BJ (cell line): ENCODE measurements at regions not wholly inside any gene's neighbourhood (a gene's known extent, or its start where the extent isn't known, plus 50 kb on each side); places are given as distances from the start of the nearest gene placed in this dataset.

Experiments used
- CTCF ChIA-PET: fragments of 350-600 bp; formaldehyde crosslinking; extraction: SDS; loops from one replicate; lab custom pipeline; 2021; ENCODE audit warnings: antibody characterized with exemption, inconsistent platforms; lab: Yijun Ruan, JAX
- POLR2A ChIA-PET: fragments of 300-600 bp; sonication (Branson Sonifier 250); formaldehyde crosslinking; extraction: SDS; loops from one replicate; lab custom pipeline; 2021; ENCODE audit warnings: antibody characterized with exemption; lab: Charles Lee
- DNase-seq: peaks from one replicate; pipeline ENCODE4 v3.0.0-alpha.2; 2011; ENCODE audit warnings: low read depth
- H3K27me3 ChIP-seq: 2 replicates; pipeline ENCODE4 v1.6.0; 2011; ENCODE audit warnings: low read length; ENCODE audit not compliant: control insufficient read depth, insufficient read depth
- H3K36me3 ChIP-seq: 2 replicates; pipeline ENCODE4 v1.5.1; 2011; ENCODE audit warnings: low read length; ENCODE audit not compliant: control insufficient read depth, insufficient read depth
- H3K4me3 ChIP-seq: 2 replicates; pipeline ENCODE4 v1.5.1; 2011; ENCODE audit warnings: low read depth, mild to moderate bottlenecking, control low read depth, low read length
- TF ChIP-seq, protein P1 (sequence below): IDR thresholded peaks from 2 replicates; pipeline ENCODE4 v1.5.1; 2011; ENCODE audit warnings: low read depth, mild to moderate bottlenecking, control low read depth, inconsistent platforms, low read length, moderate library complexity; ENCODE audit not compliant: insufficient read depth

DNA sequence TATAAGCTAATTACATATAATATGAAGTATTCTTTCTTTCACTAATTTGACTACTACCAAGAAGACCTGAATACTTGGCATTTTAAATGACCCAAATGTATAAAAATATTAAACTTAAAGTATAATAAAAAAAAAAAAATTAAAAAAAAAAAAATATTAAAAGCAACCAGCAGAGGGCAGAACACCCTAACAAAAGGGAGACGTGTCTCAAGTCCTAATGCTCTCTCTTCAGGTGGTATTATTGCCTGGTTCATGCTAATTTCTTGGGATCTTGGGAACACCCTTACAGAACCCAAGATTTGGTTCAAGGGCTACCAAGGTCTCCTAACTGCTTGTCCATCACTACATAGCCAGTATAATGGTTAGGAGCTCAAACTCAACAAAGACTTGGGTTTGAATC is 754.8 kb downstream of the RAB28 start:
- ChIA-PET POLR2A (no interaction called here), CTCF (interaction anchor here (0.5 to 1.4 kb wide), 7 partner anchors 11 to 848 kb away, joined by 3 to 5 read pairs (median 4); partner anchors contain the start of gene NKX3-2)
- Histone ChIP-seq H3K27me3 (no peaks in the 10 kb centered on the region), H3K4me3 (no peak overlapping the region), H3K36me3 (no peaks in the 10 kb centered on the region)
- no peak for DNase-seq
- TF ChIP-seq, protein P1, sequence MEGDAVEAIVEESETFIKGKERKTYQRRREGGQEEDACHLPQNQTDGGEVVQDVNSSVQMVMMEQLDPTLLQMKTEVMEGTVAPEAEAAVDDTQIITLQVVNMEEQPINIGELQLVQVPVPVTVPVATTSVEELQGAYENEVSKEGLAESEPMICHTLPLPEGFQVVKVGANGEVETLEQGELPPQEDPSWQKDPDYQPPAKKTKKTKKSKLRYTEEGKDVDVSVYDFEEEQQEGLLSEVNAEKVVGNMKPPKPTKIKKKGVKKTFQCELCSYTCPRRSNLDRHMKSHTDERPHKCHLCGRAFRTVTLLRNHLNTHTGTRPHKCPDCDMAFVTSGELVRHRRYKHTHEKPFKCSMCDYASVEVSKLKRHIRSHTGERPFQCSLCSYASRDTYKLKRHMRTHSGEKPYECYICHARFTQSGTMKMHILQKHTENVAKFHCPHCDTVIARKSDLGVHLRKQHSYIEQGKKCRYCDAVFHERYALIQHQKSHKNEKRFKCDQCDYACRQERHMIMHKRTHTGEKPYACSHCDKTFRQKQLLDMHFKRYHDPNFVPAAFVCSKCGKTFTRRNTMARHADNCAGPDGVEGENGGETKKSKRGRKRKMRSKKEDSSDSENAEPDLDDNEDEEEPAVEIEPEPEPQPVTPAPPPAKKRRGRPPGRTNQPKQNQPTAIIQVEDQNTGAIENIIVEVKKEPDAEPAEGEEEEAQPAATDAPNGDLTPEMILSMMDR: peak; percentile 32

DNA sequence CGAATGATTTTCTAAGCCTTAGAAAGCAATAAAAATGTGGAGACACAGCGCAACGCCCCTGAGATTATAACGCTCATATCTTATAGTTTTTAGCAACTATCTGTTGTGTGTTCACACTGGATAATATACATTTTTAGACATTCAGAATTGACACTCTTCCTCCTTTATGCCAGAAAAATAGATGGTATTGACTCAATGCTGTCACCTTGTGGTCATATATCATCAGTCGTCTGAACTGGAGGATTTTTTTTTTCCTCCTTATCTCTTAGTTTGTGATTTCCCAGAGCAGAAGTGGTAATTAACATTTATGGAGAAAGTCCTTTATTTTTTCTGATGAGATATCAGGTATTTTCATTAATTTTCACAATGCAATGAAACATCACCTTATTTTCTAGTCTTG is 759.6 kb downstream of the RAB28 start:
- TF ChIP-seq, protein P1: peak; percentile 27; the same call in 1 of the 2 replicates
- ChIA-PET POLR2A (no interaction called here), CTCF (no interaction called here)
- H3K4me3 ChIP-seq: no peak overlapping the region
- H3K36me3 ChIP-seq: no peaks in the 10 kb centered on the region
- DNase-seq: no peak
- H3K27me3 ChIP-seq: no peaks in the 10 kb centered on the region

DNA sequence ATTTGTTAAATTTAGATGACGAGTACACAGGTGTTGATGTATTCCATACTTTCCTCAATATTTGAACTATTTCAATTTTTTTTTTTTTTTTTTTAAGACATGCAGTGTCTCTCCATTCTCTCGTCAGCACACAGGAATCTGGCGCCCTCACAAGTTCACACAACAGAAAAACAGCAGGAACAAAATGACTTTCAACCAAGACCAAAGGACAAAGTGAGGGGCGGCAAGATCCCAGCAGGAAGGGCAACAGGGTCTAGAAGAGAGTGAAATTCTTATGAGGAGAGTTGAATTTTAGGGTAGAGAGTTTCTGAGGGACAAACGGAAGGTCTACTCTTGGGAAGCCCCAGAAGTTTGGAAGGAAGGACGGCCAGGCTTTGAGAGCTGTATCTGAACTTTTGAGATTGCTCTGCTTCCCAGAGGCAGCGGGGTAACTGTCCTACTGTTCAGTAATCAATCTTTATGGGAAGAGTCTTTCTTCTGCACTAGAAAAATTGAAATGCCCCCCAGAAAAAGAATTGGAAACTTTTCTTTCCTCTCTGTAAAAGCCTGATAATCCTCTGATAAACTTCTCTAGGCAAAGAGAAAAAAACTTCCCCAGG is 760.2 kb downstream of the RAB28 start:
- TF ChIP-seq, protein P1: no peak
- H3K4me3 ChIP-seq: no peak overlapping the region
- no peak for DNase-seq
- no peaks in the 10 kb centered on the region for H3K36me3 ChIP-seq
- ChIA-PET POLR2A (no interaction called here), CTCF (no interaction called here)
- no peaks in the 10 kb centered on the region for H3K27me3 ChIP-seq

DNA sequence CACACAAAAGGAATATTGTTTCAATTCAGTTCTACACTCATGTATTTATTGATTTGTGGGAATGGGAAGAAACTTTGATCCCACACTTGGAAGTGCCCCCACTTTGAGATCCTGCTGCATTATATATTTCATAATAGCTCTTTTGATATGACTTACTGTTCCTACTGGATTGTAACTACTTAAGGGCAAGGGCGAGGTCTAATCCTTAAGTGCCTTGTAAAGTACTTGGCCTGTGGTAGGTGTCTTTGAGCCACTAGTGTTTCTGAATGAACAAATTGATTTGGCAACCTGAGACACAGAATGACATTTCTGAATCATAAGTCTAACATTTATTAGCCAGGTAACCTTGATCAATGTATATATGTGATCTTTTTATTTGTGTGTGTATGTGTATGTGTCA is 767.2 kb downstream of the RAB28 start:
- ChIA-PET POLR2A (no interaction called here), CTCF (no interaction called here)
- Histone ChIP-seq H3K36me3 (no peaks in the 10 kb centered on the region), H3K27me3 (no peaks in the 10 kb centered on the region), H3K4me3 (no peak overlapping the region)
- TF ChIP-seq, protein P1: no peak
- no peak for DNase-seq

DNA sequence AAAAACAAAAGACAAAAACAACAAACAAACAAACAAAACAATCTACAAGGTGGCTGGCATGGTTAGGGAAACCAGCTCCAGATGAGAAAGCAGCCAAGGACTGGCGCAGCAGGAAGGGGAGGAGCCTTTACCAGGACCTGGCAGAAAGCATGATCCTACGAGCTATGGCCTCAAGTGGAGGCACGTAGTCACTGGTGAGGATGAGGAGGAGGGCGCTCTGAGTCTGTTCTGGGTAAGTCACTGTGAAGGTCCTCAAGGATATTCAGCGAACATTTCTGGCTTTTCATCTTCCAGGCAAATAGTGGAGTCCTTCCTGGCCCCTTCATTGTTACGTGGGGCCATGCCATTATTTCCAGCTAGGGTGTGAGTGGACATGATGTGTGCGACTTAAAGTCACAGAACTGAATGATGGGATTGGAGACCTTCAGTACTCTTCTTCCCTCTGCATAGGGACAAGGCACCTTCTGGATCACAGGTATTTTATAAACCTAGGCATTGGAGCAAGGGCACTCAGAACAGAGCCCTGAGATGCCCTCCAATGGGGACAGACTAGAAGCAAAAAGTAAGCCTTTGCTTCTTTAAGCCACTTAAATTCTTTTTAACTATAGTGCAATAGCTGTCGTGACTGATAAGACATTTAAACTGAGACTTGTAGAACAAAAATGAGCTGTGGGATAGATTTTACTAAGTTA is 771.3 kb downstream of the RAB28 start:
- TF ChIP-seq, protein P1: no peak
- H3K27me3 ChIP-seq: no peaks in the 10 kb centered on the region
- ChIA-PET POLR2A (no interaction called here), CTCF (no interaction called here)
- H3K4me3 ChIP-seq: no peak overlapping the region
- DNase-seq: no peak
- H3K36me3 ChIP-seq: no peaks in the 10 kb centered on the region
